GM18517 (cell line): ENCODE measurements at regions not wholly inside any gene's neighbourhood (a gene's known extent, or its start where the extent isn't known, plus 50 kb on each side); places are given as distances from the start of the nearest gene placed in this dataset.
"Not testable (repeated sequence)": the region's sequence is repeated elsewhere in the genome, so short reads cannot be mapped to it uniquely, and the experiment has no call there.

Experiments
- ATAC-seq: cut with Tn5 transposase; IDR thresholded peaks from one replicate; pipeline ENCODE4 v1.9.1; 2021; ENCODE audit warnings: mild to moderate bottlenecking, moderate library complexity; ENCODE audit not compliant: unreplicated experiment

GRCh38 chr1:83479591-83480239 lies 519.2 kb downstream of the TTLL7 start:
- peak; percentile 77 for ATAC-seq

GRCh38 chr1:83478127-83478526 lies 520.8 kb downstream of the TTLL7 start:
- not testable (repeated sequence) for ATAC-seq

GRCh38 chr1:83476518-83476917 lies 522.4 kb downstream of the TTLL7 start:
- not testable (repeated sequence) for ATAC-seq

GRCh38 chr1:83474946-83475345 lies 524.0 kb downstream of the TTLL7 start:
- ATAC-seq, result not testable (repeated sequence)

- not testable (repeated sequence) for ATAC-seq
Measured at GRCh38 chr1:83473986-83474385, 524.9 kb downstream of the TTLL7 start.

- ATAC-seq, result not testable (repeated sequence)
Measured at GRCh38 chr1:83472066-83472465, 526.9 kb downstream of the TTLL7 start.

GRCh38 chr1:83471272-83471671 lies 527.7 kb downstream of the TTLL7 start:
- ATAC-seq, result peak; percentile 58

- not testable (repeated sequence) for ATAC-seq
Measured at GRCh38 chr1:83468336-83468735, 530.6 kb downstream of the TTLL7 start.

GRCh38 chr1:83457735-83458248 lies 541.1 kb downstream of the TTLL7 start:
- not testable (repeated sequence) for ATAC-seq

- not testable (repeated sequence) for ATAC-seq
Measured at GRCh38 chr1:83457281-83457680, 541.7 kb downstream of the TTLL7 start.

- ATAC-seq, result not testable (repeated sequence)
Measured at GRCh38 chr1:83455753-83456152, 543.2 kb downstream of the TTLL7 start.

GRCh38 chr1:83445873-83446272 lies 553.1 kb downstream of the TTLL7 start:
- ATAC-seq, result not testable (repeated sequence)

- not testable (repeated sequence) for ATAC-seq
Measured at GRCh38 chr1:83442412-83442811, 556.5 kb downstream of the TTLL7 start.

- not testable (repeated sequence) for ATAC-seq
Measured at GRCh38 chr1:83440586-83440985, 558.3 kb downstream of the TTLL7 start.

- not testable (repeated sequence) for ATAC-seq
Measured at GRCh38 chr1:83440021-83440420, 558.9 kb downstream of the TTLL7 start.

GRCh38 chr1:83438316-83438715 lies 560.6 kb downstream of the TTLL7 start:
- not testable (repeated sequence) for ATAC-seq

GRCh38 chr1:83435336-83435735 lies 563.6 kb downstream of the TTLL7 start:
- ATAC-seq, result not testable (repeated sequence)

GRCh38 chr1:83427566-83427965 lies 571.4 kb downstream of the TTLL7 start:
- ATAC-seq, result not testable (repeated sequence)

GRCh38 chr1:83423382-83423781 lies 575.5 kb downstream of the TTLL7 start:
- not testable (repeated sequence) for ATAC-seq

GRCh38 chr1:83418558-83418957 lies 580.4 kb downstream of the TTLL7 start:
- no peak for ATAC-seq

GRCh38 chr1:83413839-83414107 lies 585.2 kb downstream of the TTLL7 start:
- ATAC-seq, result not testable (repeated sequence)

GRCh38 chr1:83410746-83411413 lies 588.1 kb downstream of the TTLL7 start:
- ATAC-seq, result not testable (repeated sequence)
